ENCODE measurements at regions not wholly inside any gene's neighbourhood (a gene's known extent, or its start where the extent isn't known, plus 50 kb on each side); places are given as distances from the start of the nearest gene placed in this dataset.

GRCh38 chr6:51398793-51399192 is 580.1 kb downstream of the TFAP2B start:
- DNase-seq (ENCODE audit: low spot score): peak; percentile 34

- DNase-seq (ENCODE audit: low spot score): no peak
Observed at GRCh38 chr6:51410453-51410852, 591.8 kb downstream of the TFAP2B start.

DNA sequence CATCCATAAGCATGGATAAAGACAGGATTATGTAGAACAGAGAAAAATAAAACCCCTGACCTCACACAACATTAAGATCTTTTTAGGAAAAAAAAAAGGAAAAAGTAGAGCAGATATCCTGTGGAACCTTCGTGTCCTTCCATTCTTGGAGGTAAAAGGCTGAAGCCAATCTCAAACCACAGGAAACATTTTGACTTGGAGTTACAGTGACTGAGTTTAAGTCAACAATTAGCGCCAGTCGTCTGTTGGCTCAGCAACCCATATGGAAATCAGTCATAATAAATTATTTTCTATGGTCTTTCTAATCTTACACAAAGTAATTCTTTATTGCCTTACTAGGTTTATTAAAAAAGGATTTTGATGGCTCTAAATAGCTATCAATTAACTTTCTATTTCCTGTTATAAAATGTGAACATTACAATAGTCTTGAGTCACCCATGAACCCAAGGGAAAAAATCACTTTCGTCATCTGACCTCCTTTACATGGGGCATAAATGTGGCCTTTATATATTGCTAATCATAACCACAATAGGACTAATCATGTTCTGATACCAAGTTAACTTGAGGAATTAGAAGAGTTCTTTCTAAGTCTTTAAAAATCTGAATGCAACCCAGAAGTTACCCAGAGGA is 592.9 kb downstream of the TFAP2B start:
- no peak for DNase-seq (ENCODE audit: low spot score)

GRCh38 chr6:51414361-51414760 is 595.7 kb downstream of the TFAP2B start:
- no peak for DNase-seq (ENCODE audit: low spot score)

GRCh38 chr6:51415501-51415900 is 596.8 kb downstream of the TFAP2B start:
- no peak for DNase-seq (ENCODE audit: low spot score)

GRCh38 chr6:51429017-51429712 is 610.5 kb downstream of the TFAP2B start:
- no peak for DNase-seq (ENCODE audit: low spot score)

DNA sequence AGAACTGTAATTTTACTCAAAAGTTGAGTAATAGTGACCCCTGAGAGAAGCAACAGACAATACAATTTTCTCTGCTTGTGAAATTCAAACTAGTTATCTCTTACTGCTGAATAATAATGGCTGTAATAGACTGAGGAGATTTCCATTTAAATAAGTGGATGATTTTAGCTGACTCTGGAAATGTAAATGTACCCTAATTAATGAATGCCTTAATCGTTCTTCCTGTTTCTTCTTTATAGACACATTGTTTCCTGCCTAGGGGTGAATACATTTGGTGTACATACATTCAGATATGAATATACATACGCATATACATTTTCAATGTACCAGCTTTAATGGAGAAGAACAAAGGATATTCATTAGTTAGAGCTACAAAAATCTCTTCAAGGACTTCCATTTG is 611.9 kb downstream of the TFAP2B start:
- no peak for DNase-seq (ENCODE audit: low spot score)

GRCh38 chr6:51432481-51432880 is 613.8 kb downstream of the TFAP2B start:
- DNase-seq (ENCODE audit: low spot score): no peak

GRCh38 chr6:51450248-51450957 is 631.7 kb downstream of the TFAP2B start:
- DNase-seq (ENCODE audit: low spot score): no peak

DNA sequence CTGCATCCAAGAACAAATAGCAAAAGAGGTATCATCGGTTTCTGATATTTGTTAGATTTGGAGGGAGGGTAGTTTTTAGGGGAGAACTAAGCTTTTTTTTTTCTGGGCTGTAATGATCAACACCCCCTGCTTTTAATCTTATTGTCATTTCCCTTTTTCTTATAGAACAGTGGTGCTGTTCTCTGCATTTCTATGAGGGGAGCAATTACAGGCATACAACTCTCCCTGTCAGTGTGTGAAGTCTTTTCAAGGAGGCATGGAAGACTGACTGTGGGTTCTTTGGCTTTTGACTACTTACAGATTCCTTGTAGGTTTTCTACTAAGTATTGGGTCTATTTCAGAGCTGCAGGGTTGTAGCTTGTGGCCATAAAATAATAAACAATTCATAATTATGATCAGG is 632.3 kb downstream of the TFAP2B start:
- no peak for DNase-seq (ENCODE audit: low spot score)

DNA sequence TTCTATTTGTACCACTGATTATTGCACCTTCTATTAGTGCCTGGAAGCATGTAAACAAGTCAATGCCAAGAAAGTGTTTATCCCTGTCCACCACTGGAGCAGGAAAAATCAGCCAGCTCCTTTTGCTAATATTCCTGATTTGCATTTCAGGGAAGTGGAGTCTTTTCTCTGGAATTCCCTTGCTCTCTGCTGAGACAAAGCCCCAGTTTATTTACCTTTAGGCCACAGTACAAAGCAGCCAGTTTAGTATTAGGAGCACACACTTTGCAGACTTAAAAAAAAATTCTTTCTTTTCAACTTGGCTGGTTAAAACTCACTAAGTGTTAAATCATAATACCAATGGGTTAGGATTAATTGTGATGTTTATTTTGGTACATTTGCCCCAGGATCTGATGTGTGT is 631.1 kb downstream of the PKHD1 start:
- DNase-seq (ENCODE audit: low spot score): no peak

DNA sequence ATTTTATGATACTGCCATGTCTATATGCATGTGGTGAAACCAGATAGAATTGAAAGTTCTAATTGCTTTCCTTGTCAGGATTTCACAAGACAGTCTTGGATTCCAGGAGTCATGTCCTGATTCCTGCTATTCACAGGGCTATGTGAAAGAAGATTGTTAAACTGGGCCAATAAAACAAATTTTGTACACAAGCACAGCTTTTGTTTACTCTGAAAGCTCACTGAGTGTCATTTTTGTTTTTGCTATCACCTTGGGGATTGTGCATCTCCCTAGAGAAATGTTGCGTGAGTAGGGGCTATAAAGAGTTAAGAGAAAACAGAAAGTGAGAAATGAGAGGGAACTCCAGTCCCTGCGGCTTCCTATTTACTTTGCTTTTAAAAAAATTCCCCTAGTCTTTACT is 627.5 kb downstream of the PKHD1 start:
- DNase-seq (ENCODE audit: low spot score): no peak

- DNase-seq (ENCODE audit: low spot score): no peak
Observed at GRCh38 chr6:51462896-51463295, 624.5 kb downstream of the PKHD1 start.

DNA sequence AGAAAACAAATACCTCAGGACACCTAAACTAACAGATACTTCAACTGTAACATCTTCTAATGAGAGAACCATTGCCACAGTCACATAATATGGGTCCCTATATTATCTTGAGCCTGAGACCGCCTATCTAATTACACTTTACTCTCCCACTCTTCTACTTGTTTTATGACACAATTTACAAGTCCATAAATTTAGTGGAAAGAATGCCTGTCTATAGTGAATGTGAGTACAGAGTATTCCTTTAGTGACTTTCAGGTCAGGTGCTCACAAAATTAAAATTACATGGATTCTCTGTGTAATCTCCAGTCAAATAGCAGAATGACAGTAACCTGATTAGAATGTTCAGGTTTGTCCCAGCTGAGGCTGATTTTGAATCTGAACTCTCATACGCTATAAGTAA is 624.1 kb downstream of the PKHD1 start:
- no peak for DNase-seq (ENCODE audit: low spot score)

GRCh38 chr6:51464956-51465355 is 622.5 kb downstream of the PKHD1 start:
- DNase-seq (ENCODE audit: low spot score): no peak

DNA sequence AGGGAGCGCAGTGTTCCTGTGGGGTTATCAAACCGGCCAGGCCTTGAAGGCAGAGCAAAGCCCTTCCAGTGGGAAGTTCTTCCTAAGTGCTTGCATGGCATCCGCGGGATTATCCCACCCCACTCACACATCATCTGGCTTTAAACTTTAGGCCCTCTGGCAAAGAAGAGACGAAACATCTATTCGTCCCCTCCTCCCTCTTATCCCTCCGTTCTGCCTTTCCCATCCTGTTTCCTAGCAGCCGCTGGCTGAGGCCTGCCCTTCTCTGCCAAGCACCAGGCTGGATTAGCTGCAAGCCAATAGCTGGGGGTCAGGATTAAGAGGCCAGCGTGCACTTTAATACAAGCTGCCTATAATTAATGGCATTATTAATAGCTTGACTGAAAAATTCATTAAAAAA is 621.0 kb downstream of the PKHD1 start:
- no peak for DNase-seq (ENCODE audit: low spot score)

GRCh38 chr6:51467231-51467952 is 620.0 kb downstream of the PKHD1 start:
- no peak for DNase-seq (ENCODE audit: low spot score)

GRCh38 chr6:51468704-51469103 is 618.7 kb downstream of the PKHD1 start:
- no peak for DNase-seq (ENCODE audit: low spot score)

DNA sequence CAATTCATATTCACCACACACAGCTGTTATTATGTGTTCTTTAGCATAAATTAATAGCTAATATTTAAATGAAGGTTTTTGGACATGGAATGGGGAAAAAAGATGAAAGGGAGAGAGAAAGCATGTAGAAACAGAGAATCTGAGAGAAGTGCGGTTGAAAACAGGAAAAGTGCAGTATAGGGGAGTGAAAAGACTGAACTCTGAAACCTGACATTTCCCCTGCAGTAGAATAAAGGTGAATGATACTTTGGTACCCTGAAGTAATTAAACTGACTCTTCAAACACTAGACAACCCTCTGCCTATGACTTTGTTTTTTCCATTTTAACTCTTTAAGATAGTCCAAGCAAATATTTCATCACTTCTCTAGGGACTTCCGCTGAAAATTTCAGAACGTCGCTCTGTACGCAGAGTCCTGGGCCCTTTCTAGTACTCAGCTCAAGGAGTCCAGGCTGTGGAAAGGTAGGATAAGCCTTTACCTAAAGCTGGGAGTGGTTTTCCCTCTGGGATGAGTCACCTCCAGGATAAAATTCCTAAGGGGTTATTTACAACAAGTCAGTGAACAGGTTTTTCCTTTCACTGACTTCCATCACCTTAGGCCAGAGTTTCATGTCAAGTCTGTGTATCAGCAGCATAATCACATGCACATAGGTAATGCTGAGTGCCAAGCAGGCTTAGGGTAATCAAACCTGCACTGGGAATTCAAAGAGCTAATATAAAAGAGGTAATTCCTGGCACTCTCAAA is 614.5 kb downstream of the PKHD1 start:
- DNase-seq (ENCODE audit: low spot score): no peak

- no peak for DNase-seq (ENCODE audit: low spot score)
Observed at GRCh38 chr6:51474022-51474975, 613.1 kb downstream of the PKHD1 start.
